CD8-positive, alpha-beta memory T cell (primary cell): ENCODE measurements at regions not wholly inside any gene's neighbourhood (a gene's known extent, or its start where the extent isn't known, plus 50 kb on each side); places are given as distances from the start of the nearest gene placed in this dataset.
A peak's percentile ranks its signal among the peaks of the same experiment; 100 is the strongest.
"Not testable (repeated sequence)": the region's sequence is repeated elsewhere in the genome, so short reads cannot be mapped to it uniquely, and the experiment has no call there.

Experiments
- CTCF ChIA-PET: fragments of 350-600 bp; sonication (Branson Sonifier 250); formaldehyde crosslinking; loops from one replicate; lab custom pipeline; 2021; ENCODE audit warnings: antibody characterized with exemption; lab: Charles Lee
- POLR2A ChIA-PET: fragments of 350-600 bp; sonication (Branson Sonifier 250); formaldehyde crosslinking; loops from one replicate; lab custom pipeline; 2021; ENCODE audit warnings: antibody characterized with exemption; lab: Charles Lee
- DNase-seq, 5 donors: peaks; one replicate each; pipeline versions ENCODE4 v3.0.0 to v3.0.0-alpha.2; 2020 to 2022; ENCODE audit warnings: mixed read lengths in 1 of 5
- H3K27ac ChIP-seq: one replicate; pipeline ENCODE4 v1.7.0; 2013; ENCODE audit warnings: low read depth, mild to moderate bottlenecking, low read length, moderate library complexity
- H3K27me3 ChIP-seq: 2 replicates; pipeline ENCODE4 v1.7.0; 2013; ENCODE audit warnings: low read length, mild to moderate bottlenecking; ENCODE audit not compliant: insufficient read depth, poor library complexity, severe bottlenecking
- H3K36me3 ChIP-seq: 2 replicates; pipeline ENCODE4 v1.7.0; 2013; ENCODE audit warnings: mild to moderate bottlenecking, low read length, moderate library complexity; ENCODE audit not compliant: insufficient read depth
- H3K4me1 ChIP-seq: 2 replicates; pipeline ENCODE4 v1.7.0; 2013; ENCODE audit warnings: mild to moderate bottlenecking, low read length, moderate library complexity; ENCODE audit not compliant: insufficient read depth
- H3K4me3 ChIP-seq: 2 replicates; pipeline ENCODE4 v1.7.0; 2013; ENCODE audit warnings: mild to moderate bottlenecking, low read length
- H3K9me3 ChIP-seq: 2 replicates; pipeline ENCODE4 v1.7.0; 2013; ENCODE audit warnings: mild to moderate bottlenecking, low read length
- H3K27ac Mint-ChIP-seq, 8 donors: one replicate each; pipeline ENCODE4 v1.8.0; 2020 to 2021; ENCODE audit warnings: mixed read lengths in 8 of 8, mild to moderate bottlenecking in 6 of 8, inconsistent platforms in 3 of 8, moderate library complexity in 3 of 8
- H3K27me3 Mint-ChIP-seq, 2 donors: one replicate each; pipeline ENCODE4 v1.8.0; 2020 to 2021; ENCODE audit warnings: mixed read lengths in 2 of 2, mild to moderate bottlenecking in 1 of 2, moderate library complexity in 1 of 2
- H3K36me3 Mint-ChIP-seq, 3 donors: one replicate each; pipeline ENCODE4 v1.8.0; 2020 to 2021; ENCODE audit warnings: mixed read lengths in 3 of 3, inconsistent platforms in 1 of 3, mild to moderate bottlenecking in 1 of 3
- H3K4me1 Mint-ChIP-seq, 3 donors: one replicate each; pipeline ENCODE4 v1.8.0; 2020 to 2021; ENCODE audit warnings: mixed read lengths in 3 of 3, inconsistent platforms in 1 of 3, mild to moderate bottlenecking in 1 of 3
- H3K4me3 Mint-ChIP-seq, 7 donors: one replicate each; pipeline ENCODE4 v1.8.0; 2020 to 2021; ENCODE audit warnings: mixed read lengths in 7 of 7, mild to moderate bottlenecking in 6 of 7, moderate library complexity in 4 of 7, inconsistent platforms in 2 of 7
- H3K9me3 Mint-ChIP-seq, 5 donors: one replicate each; pipeline ENCODE4 v1.8.0; 2020 to 2022; ENCODE audit warnings: mixed read lengths in 5 of 5, mild to moderate bottlenecking in 3 of 5, moderate library complexity in 2 of 5, inconsistent platforms in 1 of 5

GRCh38 chr11:13197374-13197773 lies 80.2 kb upstream of the BMAL1 start:
- H3K27ac Mint-ChIP-seq, H3K4me3 Mint-ChIP-seq, CTCF ChIA-PET, H3K4me3 ChIP-seq, POLR2A ChIA-PET, H3K4me1 ChIP-seq, H3K27me3 ChIP-seq, DNase-seq, H3K27ac ChIP-seq, H3K9me3 ChIP-seq, H3K4me1 Mint-ChIP-seq, H3K36me3 ChIP-seq: not testable (repeated sequence)
- Mint-ChIP-seq H3K9me3 (peaks cover 22 to 39% (median 33%) of the 10 kb centered on the region in 5 donors), H3K36me3 (peaks cover 0 to 43% (median 0%) of the 10 kb centered on the region in 3 donors), H3K27me3 (peaks cover 7 to 25% of the 10 kb centered on the region in 2 donors)

DNA sequence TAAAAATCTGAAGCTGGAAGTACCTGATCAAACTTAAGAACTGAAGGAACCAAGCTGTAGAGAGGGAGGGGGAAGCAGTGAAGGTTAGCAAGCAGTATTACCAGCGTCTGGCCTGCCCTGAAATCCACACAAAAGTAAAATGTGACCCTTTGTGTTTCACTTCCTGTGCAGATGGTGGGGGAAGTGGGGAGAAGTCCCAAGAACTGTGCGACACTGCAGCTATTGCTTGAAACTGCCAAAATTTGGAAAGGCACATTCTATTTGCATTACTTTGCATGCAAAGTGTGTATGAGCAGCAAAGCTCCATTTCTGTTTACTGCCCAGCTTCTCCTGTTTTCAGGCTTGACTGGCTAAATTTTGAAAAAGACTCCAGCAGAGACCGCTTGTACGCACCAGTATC lies 72.1 kb upstream of the BMAL1 start:
- Histone ChIP-seq H3K36me3 (no peaks in the 10 kb centered on the region), H3K4me1 (peaks cover 10% of the 10 kb centered on the region), H3K4me3 (no peak overlapping the region), H3K9me3 (no peaks in the 10 kb centered on the region), H3K27me3 (no peaks in the 10 kb centered on the region), H3K27ac (no peak overlapping the region)
- CTCF ChIA-PET = interaction anchor here (1.0 kb wide), 1 partner anchor 33 kb away, joined by 3 read pairs; no protein-coding TSS in a partner anchor
- DNase-seq = no peak
- Mint-ChIP-seq H3K4me1 (peaks cover 13 to 36% (median 27%) of the 10 kb centered on the region in 3 donors), H3K9me3 (no peaks in the 10 kb centered on the region), H3K27me3 (peaks cover 0 to 3% of the 10 kb centered on the region in 2 donors), H3K4me3 (no peak overlapping the region), H3K27ac (no peak overlapping the region), H3K36me3 (peaks cover 0 to 5% (median 0%) of the 10 kb centered on the region in 3 donors)
- POLR2A ChIA-PET = no interaction called here

DNA sequence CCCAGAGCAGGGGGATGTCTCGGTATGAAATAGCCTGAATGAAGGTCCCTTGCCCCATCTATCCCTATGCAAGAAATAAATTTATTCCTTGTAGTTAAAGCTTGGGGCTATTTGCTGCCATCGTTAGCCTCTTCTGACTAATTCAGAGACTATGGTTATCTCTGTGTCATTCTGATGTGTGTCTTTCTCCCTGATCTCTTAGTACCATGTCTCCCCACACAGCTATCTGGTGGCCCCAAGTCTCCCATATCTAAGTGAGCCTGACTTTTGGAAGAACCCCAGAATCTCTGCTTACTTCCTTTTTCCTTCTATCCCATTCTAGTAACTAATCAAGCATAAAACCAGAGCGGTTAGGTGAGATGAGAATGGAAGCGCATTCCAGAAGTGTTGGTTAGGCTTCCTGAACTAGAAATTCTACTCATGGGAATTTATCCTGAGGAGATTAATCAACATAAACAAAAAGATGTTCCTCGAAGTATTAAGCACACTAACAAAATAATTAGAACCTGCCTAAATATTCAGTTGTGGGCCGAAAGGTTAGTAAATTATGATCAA lies 71.4 kb upstream of the BMAL1 start:
- Mint-ChIP-seq H3K4me1 (peaks cover 13 to 36% (median 27%) of the 10 kb centered on the region in 3 donors), H3K36me3 (no peaks in the 10 kb centered on the region), H3K4me3 (no peak overlapping the region), H3K27me3 (peaks cover 0 to 3% of the 10 kb centered on the region in 2 donors), H3K9me3 (no peaks in the 10 kb centered on the region), H3K27ac (no peak overlapping the region)
- DNase-seq = no peak
- Histone ChIP-seq H3K27ac (no peak overlapping the region), H3K4me1 (peaks cover 10% of the 10 kb centered on the region), H3K9me3 (no peaks in the 10 kb centered on the region), H3K36me3 (no peaks in the 10 kb centered on the region), H3K4me3 (no peak overlapping the region), H3K27me3 (no peaks in the 10 kb centered on the region)
- ChIA-PET CTCF (interaction anchor here (1.0 kb wide), 1 partner anchor 32 kb away, joined by 3 read pairs; no protein-coding TSS in a partner anchor), POLR2A (no interaction called here)

- peak overlapping the region; percentile 15 to 85 (median 52) for H3K27ac Mint-ChIP-seq
- peak overlapping the region; percentile 57 for H3K4me3 ChIP-seq
Observed at GRCh38 chr11:13207270-13207664, 70.3 kb upstream of the BMAL1 start.

GRCh38 chr11:13207665-13208594 lies 69.7 kb upstream of the BMAL1 start:
- peak overlapping the region; percentile 15 to 89 (median 77) for H3K27ac Mint-ChIP-seq
- no peaks in the 10 kb centered on the region for H3K36me3 Mint-ChIP-seq
- no peak overlapping the region for H3K27ac ChIP-seq
- H3K27me3 Mint-ChIP-seq = peaks cover 0 to 3% of the 10 kb centered on the region in 2 donors
- H3K4me1 ChIP-seq = peaks cover 10% of the 10 kb centered on the region
- H3K4me1 Mint-ChIP-seq = peaks cover 13 to 36% (median 27%) of the 10 kb centered on the region in 3 donors
- no peaks in the 10 kb centered on the region for H3K9me3 ChIP-seq
- peak overlapping the region; percentile 57 for H3K4me3 ChIP-seq
- H3K27me3 ChIP-seq = no peaks in the 10 kb centered on the region
- H3K36me3 ChIP-seq = no peaks in the 10 kb centered on the region
- peak in 1 of 5 donors; percentile 24 for DNase-seq
- H3K9me3 Mint-ChIP-seq = no peaks in the 10 kb centered on the region
- ChIA-PET POLR2A (interaction anchor here (0.6 kb wide), 1 partner anchor 1267 kb away, joined by 5 read pairs; no protein-coding TSS in a partner anchor), CTCF (no interaction called here)
- peak overlapping the region; percentile 78 to 90 (median 86) for H3K4me3 Mint-ChIP-seq

More at GRCh38 chr11:13207270-13207664, 70.3 kb upstream of the BMAL1 start:
- H3K4me3 Mint-ChIP-seq = peak overlapping the region; percentile 78 to 90 (median 86)
- Histone ChIP-seq H3K36me3 (no peaks in the 10 kb centered on the region), H3K27ac (no peak overlapping the region), H3K9me3 (no peaks in the 10 kb centered on the region), H3K27me3 (no peaks in the 10 kb centered on the region), H3K4me1 (peaks cover 10% of the 10 kb centered on the region)
- CTCF ChIA-PET = no interaction called here
- POLR2A ChIA-PET = interaction anchor here (0.6 kb wide), 1 partner anchor 1266 kb away, joined by 5 read pairs; no protein-coding TSS in a partner anchor
- H3K4me1 Mint-ChIP-seq = peaks cover 13 to 36% (median 27%) of the 10 kb centered on the region in 3 donors
- DNase-seq = no peak
- H3K9me3 Mint-ChIP-seq = no peaks in the 10 kb centered on the region
- H3K27me3 Mint-ChIP-seq = peaks cover 0 to 3% of the 10 kb centered on the region in 2 donors
- H3K36me3 Mint-ChIP-seq = no peaks in the 10 kb centered on the region

GRCh38 chr11:13208921-13209320 lies 68.7 kb upstream of the BMAL1 start:
- Histone ChIP-seq H3K9me3 (no peaks in the 10 kb centered on the region), H3K27ac (no peak overlapping the region), H3K36me3 (no peaks in the 10 kb centered on the region), H3K4me1 (peaks cover 10% of the 10 kb centered on the region), H3K4me3 (no peak overlapping the region), H3K27me3 (no peaks in the 10 kb centered on the region)
- Mint-ChIP-seq H3K9me3 (no peaks in the 10 kb centered on the region), H3K27ac (no peak overlapping the region), H3K36me3 (no peaks in the 10 kb centered on the region), H3K27me3 (peaks cover 0 to 3% of the 10 kb centered on the region in 2 donors), H3K4me1 (peaks cover 13 to 36% (median 27%) of the 10 kb centered on the region in 3 donors), H3K4me3 (peak overlapping the region in 5 of 7 donors; percentile 16 to 58 (median 52))
- no peak for DNase-seq
- ChIA-PET CTCF (interaction anchor here (1.8 kb wide), 1 partner anchor 127 kb away, joined by 11 read pairs; no protein-coding TSS in a partner anchor), POLR2A (no interaction called here)

- Histone ChIP-seq H3K9me3 (no peaks in the 10 kb centered on the region), H3K27ac (no peak overlapping the region), H3K4me3 (no peak overlapping the region), H3K4me1 (peaks cover 10% of the 10 kb centered on the region), H3K36me3 (no peaks in the 10 kb centered on the region), H3K27me3 (no peaks in the 10 kb centered on the region)
- peak overlapping the region in 1 of 8 donors; percentile 74 for H3K27ac Mint-ChIP-seq
- H3K36me3 Mint-ChIP-seq = no peaks in the 10 kb centered on the region
- H3K4me1 Mint-ChIP-seq = peaks cover 13 to 36% (median 27%) of the 10 kb centered on the region in 3 donors
- H3K9me3 Mint-ChIP-seq = no peaks in the 10 kb centered on the region
- ChIA-PET CTCF (interaction anchor here (0.9 to 1.8 kb wide), 4 partner anchors 27 to 136 kb away, joined by 3 to 11 read pairs (median 5); no protein-coding TSS in a partner anchor), POLR2A (no interaction called here)
- peaks cover 0 to 3% of the 10 kb centered on the region in 2 donors for H3K27me3 Mint-ChIP-seq
- DNase-seq = no peak
- H3K4me3 Mint-ChIP-seq = peak overlapping the region in 2 of 7 donors; percentile 54 to 58
Observed at GRCh38 chr11:13209379-13209778, 68.2 kb upstream of the BMAL1 start.
